Activated B cell treated with CpG ODN at 0.5 μM for 24 hours (primary cell): ENCODE measurements at regions not wholly inside any gene's neighbourhood (a gene's known extent, or its start where the extent isn't known, plus 50 kb on each side); places are given as distances from the start of the nearest gene placed in this dataset.

Experiments used
- ATAC-seq: fragments of 200-7000 bp; cut with Tn5 transposase; one replicate; pipeline ENCODE4 v1.10.0; 2021; ENCODE audit warnings: low read depth, mild to moderate bottlenecking, moderate library complexity
- CTCF ChIA-PET: fragments of 350-600 bp; sonication (Branson Sonifier 250); formaldehyde crosslinking; loops from one replicate; lab custom pipeline; 2021; ENCODE audit warnings: antibody characterized with exemption; lab: Charles Lee
- POLR2A ChIA-PET: fragments of 350-600 bp; sonication (Branson Sonifier 250); formaldehyde crosslinking; loops from one replicate; lab custom pipeline; 2021; ENCODE audit warnings: antibody characterized with exemption; lab: Charles Lee
- DNase-seq: peaks from one replicate; pipeline ENCODE4 v3.0.0; 2022
- H3K27ac Mint-ChIP-seq: one replicate; pipeline ENCODE4 v1.8.0; 2020; ENCODE audit warnings: mixed read lengths
- H3K27me3 Mint-ChIP-seq: one replicate; pipeline ENCODE4 v1.8.0; 2021; ENCODE audit warnings: mixed read lengths
- H3K36me3 Mint-ChIP-seq: one replicate; pipeline ENCODE4 v1.8.0; 2021; ENCODE audit warnings: low read depth, mixed read lengths
- H3K4me1 Mint-ChIP-seq: one replicate; pipeline ENCODE4 v1.8.0; 2021; ENCODE audit warnings: mixed read lengths
- H3K4me3 Mint-ChIP-seq: one replicate; pipeline ENCODE4 v1.8.0; 2020; ENCODE audit warnings: mild to moderate bottlenecking, mixed read lengths
- H3K9me3 Mint-ChIP-seq: one replicate; pipeline ENCODE4 v1.8.0; 2020; ENCODE audit warnings: mixed read lengths
- intact Hi-C: fragments of 100-400 bp; cut with micrococcal nuclease; formaldehyde crosslinking; loops from one replicate; pipeline ENCODE4 v1.15.1; 2024
- TF ChIP-seq, protein P1 (sequence below): fragments of 200-600 bp; IDR thresholded peaks from one replicate; pipeline ENCODE4 v1.8.0; 2022; ENCODE audit warnings: antibody characterized with exemption, mild to moderate bottlenecking

- H3K27ac Mint-ChIP-seq = no peak overlapping the region
- no peak for DNase-seq
- intact Hi-C loops = no loop called here
- no peak for ATAC-seq
- peaks cover 11% of the 10 kb centered on the region for H3K27me3 Mint-ChIP-seq
- POLR2A ChIA-PET = no interaction called here
- no peaks in the 10 kb centered on the region for H3K36me3 Mint-ChIP-seq
- no peaks in the 10 kb centered on the region for H3K4me1 Mint-ChIP-seq
- H3K4me3 Mint-ChIP-seq = no peak overlapping the region
- CTCF ChIA-PET = no interaction called here
- peaks cover 17% of the 10 kb centered on the region for H3K9me3 Mint-ChIP-seq
- TF ChIP-seq, protein P1, sequence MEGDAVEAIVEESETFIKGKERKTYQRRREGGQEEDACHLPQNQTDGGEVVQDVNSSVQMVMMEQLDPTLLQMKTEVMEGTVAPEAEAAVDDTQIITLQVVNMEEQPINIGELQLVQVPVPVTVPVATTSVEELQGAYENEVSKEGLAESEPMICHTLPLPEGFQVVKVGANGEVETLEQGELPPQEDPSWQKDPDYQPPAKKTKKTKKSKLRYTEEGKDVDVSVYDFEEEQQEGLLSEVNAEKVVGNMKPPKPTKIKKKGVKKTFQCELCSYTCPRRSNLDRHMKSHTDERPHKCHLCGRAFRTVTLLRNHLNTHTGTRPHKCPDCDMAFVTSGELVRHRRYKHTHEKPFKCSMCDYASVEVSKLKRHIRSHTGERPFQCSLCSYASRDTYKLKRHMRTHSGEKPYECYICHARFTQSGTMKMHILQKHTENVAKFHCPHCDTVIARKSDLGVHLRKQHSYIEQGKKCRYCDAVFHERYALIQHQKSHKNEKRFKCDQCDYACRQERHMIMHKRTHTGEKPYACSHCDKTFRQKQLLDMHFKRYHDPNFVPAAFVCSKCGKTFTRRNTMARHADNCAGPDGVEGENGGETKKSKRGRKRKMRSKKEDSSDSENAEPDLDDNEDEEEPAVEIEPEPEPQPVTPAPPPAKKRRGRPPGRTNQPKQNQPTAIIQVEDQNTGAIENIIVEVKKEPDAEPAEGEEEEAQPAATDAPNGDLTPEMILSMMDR = no peak
Observed at GRCh38 chr3:70640481-70640880, 328.0 kb upstream of the MDFIC2 start.

DNA sequence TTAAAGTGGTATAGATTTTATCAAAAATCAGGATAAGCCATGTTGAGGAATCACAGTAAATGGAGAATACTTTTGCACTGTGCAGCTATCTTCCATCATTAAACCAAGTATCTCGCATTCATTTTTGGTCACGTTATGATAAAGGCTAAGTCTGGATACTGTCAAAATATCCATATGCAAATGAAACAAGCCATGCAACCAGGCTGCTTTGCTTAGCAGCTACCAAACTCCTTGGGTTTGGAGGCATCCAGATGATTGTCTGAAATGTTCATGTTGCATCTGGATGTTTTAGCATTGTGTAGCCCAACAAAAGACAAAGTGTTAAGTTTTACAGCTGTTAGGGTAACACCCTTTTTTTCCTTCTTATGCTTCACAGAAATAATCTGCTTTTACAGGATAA lies 322.9 kb upstream of the MDFIC2 start:
- Mint-ChIP-seq H3K4me1 (no peaks in the 10 kb centered on the region), H3K36me3 (no peaks in the 10 kb centered on the region), H3K27ac (no peak overlapping the region), H3K4me3 (no peak overlapping the region), H3K27me3 (peaks cover 10% of the 10 kb centered on the region), H3K9me3 (peaks cover 8% of the 10 kb centered on the region)
- DNase-seq = no peak
- intact Hi-C loops = no loop called here
- ChIA-PET CTCF (no interaction called here), POLR2A (no interaction called here)
- TF ChIP-seq, protein P1 = no peak
- no peak for ATAC-seq

GRCh38 chr3:70631716-70632307 lies 319.4 kb upstream of the MDFIC2 start:
- intact Hi-C loops = no loop called here
- no peak for DNase-seq
- ChIA-PET CTCF (no interaction called here), POLR2A (no interaction called here)
- H3K4me3 Mint-ChIP-seq = no peak overlapping the region
- H3K9me3 Mint-ChIP-seq = no peaks in the 10 kb centered on the region
- no peak overlapping the region for H3K27ac Mint-ChIP-seq
- H3K4me1 Mint-ChIP-seq = no peaks in the 10 kb centered on the region
- TF ChIP-seq, protein P1 = no peak
- ATAC-seq = no peak
- H3K27me3 Mint-ChIP-seq = peaks cover 4% of the 10 kb centered on the region
- no peaks in the 10 kb centered on the region for H3K36me3 Mint-ChIP-seq

DNA sequence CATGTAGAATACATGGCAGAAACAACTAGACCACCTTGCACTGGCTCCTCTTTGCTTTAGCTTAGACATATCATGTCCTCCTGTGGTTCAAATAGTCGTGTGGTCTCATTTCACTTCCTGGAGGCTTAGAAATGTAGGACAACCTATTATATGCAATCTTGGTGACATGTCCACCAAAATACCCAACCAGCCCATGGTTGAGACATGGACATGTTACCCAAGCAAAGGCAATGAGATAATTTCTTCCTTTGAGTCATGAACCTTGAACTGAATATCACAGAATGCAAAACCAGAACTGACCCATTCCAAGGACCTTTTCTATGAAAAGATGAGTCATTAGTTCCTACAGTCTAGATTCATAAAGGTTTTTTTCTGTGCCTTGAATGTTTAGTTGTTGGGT lies 309.0 kb upstream of the MDFIC2 start:
- TF ChIP-seq, protein P1 = no peak
- ATAC-seq (no peak), DNase-seq (no peak)
- CTCF ChIA-PET = no interaction called here
- Mint-ChIP-seq H3K9me3 (no peaks in the 10 kb centered on the region), H3K36me3 (no peaks in the 10 kb centered on the region), H3K27me3 (peaks cover 12% of the 10 kb centered on the region), H3K4me3 (no peak overlapping the region), H3K27ac (no peak overlapping the region), H3K4me1 (no peaks in the 10 kb centered on the region)
- intact Hi-C loops = no loop called here
- POLR2A ChIA-PET = interaction anchor here (0.5 kb wide), 1 partner anchor 9 kb away, joined by 3 read pairs; no protein-coding TSS in a partner anchor

- Mint-ChIP-seq H3K4me3 (no peak overlapping the region), H3K36me3 (no peaks in the 10 kb centered on the region), H3K27ac (no peak overlapping the region), H3K27me3 (peaks cover 12% of the 10 kb centered on the region), H3K9me3 (no peaks in the 10 kb centered on the region), H3K4me1 (no peaks in the 10 kb centered on the region)
- POLR2A ChIA-PET = interaction anchor here (0.5 kb wide), 1 partner anchor 9 kb away, joined by 3 read pairs; no protein-coding TSS in a partner anchor
- TF ChIP-seq, protein P1 = no peak
- CTCF ChIA-PET = no interaction called here
- intact Hi-C loops = no loop called here
- ATAC-seq = no peak
- DNase-seq = no peak
Observed at GRCh38 chr3:70620956-70621355, 308.5 kb upstream of the MDFIC2 start.
